PC-3 (cell line): ENCODE measurements at regions not wholly inside any gene's neighbourhood (a gene's known extent, or its start where the extent isn't known, plus 50 kb on each side); places are given as distances from the start of the nearest gene placed in this dataset.

Experiments used
- EZH2 ChIP-seq: fragments of 300-600 bp; sonication (generic); IDR thresholded peaks from one replicate; pipeline ENCODE4 v1.6.1; 2017; ENCODE audit warnings: antibody characterized with exemption, mild to moderate bottlenecking, low read length; ENCODE audit not compliant: unreplicated experiment
- EZH2phosphoT487 ChIP-seq: fragments of 300-600 bp; sonication (generic); IDR thresholded peaks from 2 replicates; pipeline ENCODE4 v1.6.1; 2018; ENCODE audit warnings: mild to moderate bottlenecking, antibody characterized with exemption, low read length, borderline replicate concordance
- TF ChIP-seq, protein P1 (sequence below): fragments of 300-600 bp; sonication (generic); conservative IDR thresholded peaks from 2 replicates; pipeline ENCODE4 v1.5.1; 2017; ENCODE audit warnings: antibody characterized with exemption, low read depth, mild to moderate bottlenecking, low read length

DNA sequence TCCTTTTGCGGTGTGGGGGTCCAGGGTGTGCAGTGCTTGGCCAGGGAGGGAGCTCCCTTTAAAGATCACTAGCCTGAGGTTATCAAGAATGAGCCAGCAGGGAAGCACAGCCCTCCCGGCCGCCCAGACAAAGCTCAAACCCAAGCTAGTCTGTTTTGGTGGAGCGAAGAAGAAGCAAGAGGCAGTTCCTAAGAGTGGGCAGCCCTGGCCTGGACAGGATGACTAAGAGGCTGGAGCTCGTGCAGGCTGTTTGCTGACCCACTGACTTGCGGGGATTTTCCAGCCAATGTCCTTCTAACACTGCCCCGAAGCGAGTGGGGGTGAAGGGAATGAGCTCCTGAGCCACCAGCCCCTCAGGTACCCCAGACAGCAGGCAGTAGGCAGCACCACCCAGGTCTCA lies 134.4 kb downstream of the COPRS start:
- TF ChIP-seq EZH2 (no peak), EZH2phosphoT487 (no peak)
- TF ChIP-seq, protein P1, sequence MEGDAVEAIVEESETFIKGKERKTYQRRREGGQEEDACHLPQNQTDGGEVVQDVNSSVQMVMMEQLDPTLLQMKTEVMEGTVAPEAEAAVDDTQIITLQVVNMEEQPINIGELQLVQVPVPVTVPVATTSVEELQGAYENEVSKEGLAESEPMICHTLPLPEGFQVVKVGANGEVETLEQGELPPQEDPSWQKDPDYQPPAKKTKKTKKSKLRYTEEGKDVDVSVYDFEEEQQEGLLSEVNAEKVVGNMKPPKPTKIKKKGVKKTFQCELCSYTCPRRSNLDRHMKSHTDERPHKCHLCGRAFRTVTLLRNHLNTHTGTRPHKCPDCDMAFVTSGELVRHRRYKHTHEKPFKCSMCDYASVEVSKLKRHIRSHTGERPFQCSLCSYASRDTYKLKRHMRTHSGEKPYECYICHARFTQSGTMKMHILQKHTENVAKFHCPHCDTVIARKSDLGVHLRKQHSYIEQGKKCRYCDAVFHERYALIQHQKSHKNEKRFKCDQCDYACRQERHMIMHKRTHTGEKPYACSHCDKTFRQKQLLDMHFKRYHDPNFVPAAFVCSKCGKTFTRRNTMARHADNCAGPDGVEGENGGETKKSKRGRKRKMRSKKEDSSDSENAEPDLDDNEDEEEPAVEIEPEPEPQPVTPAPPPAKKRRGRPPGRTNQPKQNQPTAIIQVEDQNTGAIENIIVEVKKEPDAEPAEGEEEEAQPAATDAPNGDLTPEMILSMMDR = no peak
